Panc1 (cell line): ENCODE measurements at regions not wholly inside any gene's neighbourhood (a gene's known extent, or its start where the extent isn't known, plus 50 kb on each side); places are given as distances from the start of the nearest gene placed in this dataset.

Experiments
- ATAC-seq: fragments of 200-7000 bp; cut with Tn5 transposase; 2 replicates; pipeline ENCODE4 v1.9.1; 2020; ENCODE audit warnings: mild to moderate bottlenecking, moderate library complexity
- BruUV-seq: library from RNA; stranded (reverse); fragments of 400-500 nt; replicated peaks from 2 replicates; lab custom pipeline; 2021; lab: Mats Ljungman, UMichigan
- CTCF ChIA-PET: fragments of 300-600 bp; sonication (Branson Sonifier 250); formaldehyde crosslinking; loops from one replicate; lab custom pipeline; 2022; ENCODE audit warnings: antibody characterized with exemption; lab: Charles Lee
- POLR2A ChIA-PET: fragments of 300-600 bp; sonication (Branson Sonifier 250); formaldehyde crosslinking; loops from one replicate; lab custom pipeline; 2022; ENCODE audit warnings: antibody characterized with exemption; lab: Charles Lee
- DNase-seq: peaks from one replicate; pipeline ENCODE4 v3.0.0-alpha.2; 2010; ENCODE audit warnings: low read depth, low spot score
- H3K27ac ChIP-seq: 2 replicates; pipeline ENCODE4 v1.5.1; 2011; ENCODE audit warnings: mild to moderate bottlenecking, low read length, inconsistent platforms
- H3K27me3 ChIP-seq: fragments of 200-500 bp; sonication (Bioruptor generic); 2 replicates; pipeline ENCODE4 v1.6.0; 2014; ENCODE audit warnings: low read length, inconsistent platforms; ENCODE audit not compliant: control insufficient read depth, insufficient read depth
- H3K36me3 ChIP-seq: fragments of 200-500 bp; sonication (Bioruptor generic); 2 replicates; pipeline ENCODE4 v1.5.1; 2014; ENCODE audit warnings: inconsistent platforms, mild to moderate bottlenecking, low read length, moderate library complexity; ENCODE audit not compliant: control insufficient read depth, insufficient read depth
- H3K4me1 ChIP-seq: 2 replicates; pipeline ENCODE4 v1.5.1; 2011; ENCODE audit warnings: inconsistent platforms, mild to moderate bottlenecking, low read length, moderate library complexity; ENCODE audit not compliant: control insufficient read depth, insufficient read depth
- H3K4me3 ChIP-seq, 2 experiments: 2 replicates each; pipeline ENCODE4 v1.5.1; 2011 to 2012; ENCODE audit warnings: low read depth in 2 of 2, low read length in 2 of 2, mild to moderate bottlenecking in 2 of 2, inconsistent platforms in 1 of 2, moderate library complexity in 1 of 2
- H3K9me3 ChIP-seq: fragments of 200-500 bp; sonication (Bioruptor generic); 2 replicates; pipeline ENCODE4 v1.5.1; 2014; ENCODE audit warnings: low read depth, mild to moderate bottlenecking, inconsistent platforms, low read length, moderate library complexity; ENCODE audit not compliant: control insufficient read depth, insufficient read depth
- CTCF ChIP-seq: fragments of 450-650 bp; IDR thresholded peaks from 2 replicates; pipeline ENCODE4 v1.5.1; 2017; ENCODE audit warnings: mild to moderate bottlenecking
- POLR2AphosphoS5 ChIP-seq: IDR thresholded peaks from 2 replicates; pipeline ENCODE4 v1.6.1; 2012; ENCODE audit warnings: mild to moderate bottlenecking, low read depth, low read length, moderate library complexity
- REST ChIP-seq, 2 experiments: IDR thresholded peaks; 2 replicates each; pipeline ENCODE4 v1.6.1; 2011 to 2012; ENCODE audit warnings: low read depth in 2 of 2, control low read depth in 1 of 2, low read length in 1 of 2, mild to moderate bottlenecking in 1 of 2, moderate library complexity in 1 of 2; ENCODE audit not compliant: insufficient read depth in 1 of 2
- SIN3A ChIP-seq: IDR thresholded peaks from 2 replicates; pipeline ENCODE4 v1.6.1; 2012; ENCODE audit warnings: low read depth, mild to moderate bottlenecking, low read length, moderate library complexity, borderline replicate concordance; ENCODE audit not compliant: insufficient read depth
- TCF7L2 ChIP-seq: IDR thresholded peaks from 2 replicates; pipeline ENCODE4 v1.6.1; 2011; ENCODE audit warnings: mild to moderate bottlenecking, low read depth, low read length, inconsistent platforms
- in situ Hi-C: cut with HindIII; loops from 2 replicates; pipeline ENCODE4 v1.10.0; 2016; ENCODE audit warnings: low sequenced_read_pairs, low pct_unique_long_range_greater_than_20kb
- intact Hi-C: fragments of 100-400 bp; cut with micrococcal nuclease; formaldehyde crosslinking; loops from one replicate; pipeline ENCODE4 v1.10.0; 2022; ENCODE audit not compliant: unreplicated experiment

- no peak for DNase-seq
- H3K27ac ChIP-seq: no peak overlapping the region
- BruUV-seq: no TSS peak
- intact Hi-C loops (no loop called here), in situ Hi-C loops (no loop called here)
- no peak for ATAC-seq
- TF ChIP-seq REST (IDR thresholded peaks at IDR 0.05; ENCODE audit: insufficient read depth in 1 of 2, low read depth in 2 of 2, low read length in 1 of 2) (no peak), CTCF (no peak), SIN3A (no peak), TCF7L2 (no peak), POLR2AphosphoS5 (no peak)
- ChIA-PET CTCF (no interaction called here), POLR2A (no interaction called here)
- no peak overlapping the region for H3K4me3 ChIP-seq
- no peaks in the 10 kb centered on the region for H3K4me1 ChIP-seq
- no peaks in the 10 kb centered on the region for H3K9me3 ChIP-seq
- H3K27me3 ChIP-seq: no peaks in the 10 kb centered on the region
- no peaks in the 10 kb centered on the region for H3K36me3 ChIP-seq
Observed at GRCh38 chr13:57437587-57437986, 194.0 kb upstream of the PCDH17 start.

GRCh38 chr13:57438072-57438471 is 193.5 kb upstream of the PCDH17 start:
- ATAC-seq (no peak), DNase-seq (no peak)
- Histone ChIP-seq H3K36me3 (no peaks in the 10 kb centered on the region), H3K4me3 (no peak overlapping the region), H3K4me1 (no peaks in the 10 kb centered on the region), H3K27me3 (no peaks in the 10 kb centered on the region), H3K27ac (no peak overlapping the region), H3K9me3 (no peaks in the 10 kb centered on the region)
- ChIA-PET POLR2A (no interaction called here), CTCF (no interaction called here)
- intact Hi-C loops: no loop called here
- TF ChIP-seq REST (IDR thresholded peaks at IDR 0.05; ENCODE audit: insufficient read depth in 1 of 2, low read depth in 2 of 2, low read length in 1 of 2) (no peak), CTCF (no peak), TCF7L2 (no peak), SIN3A (no peak), POLR2AphosphoS5 (no peak)
- in situ Hi-C loops: no loop called here
- BruUV-seq: no TSS peak
